CD8-positive, alpha-beta memory T cell (primary cell): ENCODE measurements at regions not wholly inside any gene's neighbourhood (a gene's known extent, or its start where the extent isn't known, plus 50 kb on each side); places are given as distances from the start of the nearest gene placed in this dataset.
"Not testable (repeated sequence)": the region's sequence is repeated elsewhere in the genome, so short reads cannot be mapped to it uniquely, and the experiment has no call there.

Experiments used
- CTCF ChIA-PET: fragments of 350-600 bp; sonication (Branson Sonifier 250); formaldehyde crosslinking; loops from one replicate; lab custom pipeline; 2021; ENCODE audit warnings: antibody characterized with exemption; lab: Charles Lee
- POLR2A ChIA-PET: fragments of 350-600 bp; sonication (Branson Sonifier 250); formaldehyde crosslinking; loops from one replicate; lab custom pipeline; 2021; ENCODE audit warnings: antibody characterized with exemption; lab: Charles Lee
- DNase-seq, 5 donors: peaks; one replicate each; pipeline versions ENCODE4 v3.0.0 to v3.0.0-alpha.2; 2020 to 2022; ENCODE audit warnings: mixed read lengths in 1 of 5
- H3K27ac ChIP-seq: one replicate; pipeline ENCODE4 v1.7.0; 2013; ENCODE audit warnings: low read depth, mild to moderate bottlenecking, low read length, moderate library complexity
- H3K27me3 ChIP-seq: 2 replicates; pipeline ENCODE4 v1.7.0; 2013; ENCODE audit warnings: low read length, mild to moderate bottlenecking; ENCODE audit not compliant: insufficient read depth, poor library complexity, severe bottlenecking
- H3K36me3 ChIP-seq: 2 replicates; pipeline ENCODE4 v1.7.0; 2013; ENCODE audit warnings: mild to moderate bottlenecking, low read length, moderate library complexity; ENCODE audit not compliant: insufficient read depth
- H3K4me1 ChIP-seq: 2 replicates; pipeline ENCODE4 v1.7.0; 2013; ENCODE audit warnings: mild to moderate bottlenecking, low read length, moderate library complexity; ENCODE audit not compliant: insufficient read depth
- H3K4me3 ChIP-seq: 2 replicates; pipeline ENCODE4 v1.7.0; 2013; ENCODE audit warnings: mild to moderate bottlenecking, low read length
- H3K9me3 ChIP-seq: 2 replicates; pipeline ENCODE4 v1.7.0; 2013; ENCODE audit warnings: mild to moderate bottlenecking, low read length
- H3K27ac Mint-ChIP-seq, 8 donors: one replicate each; pipeline ENCODE4 v1.8.0; 2020 to 2021; ENCODE audit warnings: mixed read lengths in 8 of 8, mild to moderate bottlenecking in 6 of 8, inconsistent platforms in 3 of 8, moderate library complexity in 3 of 8
- H3K27me3 Mint-ChIP-seq, 2 donors: one replicate each; pipeline ENCODE4 v1.8.0; 2020 to 2021; ENCODE audit warnings: mixed read lengths in 2 of 2, mild to moderate bottlenecking in 1 of 2, moderate library complexity in 1 of 2
- H3K36me3 Mint-ChIP-seq, 3 donors: one replicate each; pipeline ENCODE4 v1.8.0; 2020 to 2021; ENCODE audit warnings: mixed read lengths in 3 of 3, inconsistent platforms in 1 of 3, mild to moderate bottlenecking in 1 of 3
- H3K4me1 Mint-ChIP-seq, 3 donors: one replicate each; pipeline ENCODE4 v1.8.0; 2020 to 2021; ENCODE audit warnings: mixed read lengths in 3 of 3, inconsistent platforms in 1 of 3, mild to moderate bottlenecking in 1 of 3
- H3K4me3 Mint-ChIP-seq, 7 donors: one replicate each; pipeline ENCODE4 v1.8.0; 2020 to 2021; ENCODE audit warnings: mixed read lengths in 7 of 7, mild to moderate bottlenecking in 6 of 7, moderate library complexity in 4 of 7, inconsistent platforms in 2 of 7
- H3K9me3 Mint-ChIP-seq, 5 donors: one replicate each; pipeline ENCODE4 v1.8.0; 2020 to 2022; ENCODE audit warnings: mixed read lengths in 5 of 5, mild to moderate bottlenecking in 3 of 5, moderate library complexity in 2 of 5, inconsistent platforms in 1 of 5

DNA sequence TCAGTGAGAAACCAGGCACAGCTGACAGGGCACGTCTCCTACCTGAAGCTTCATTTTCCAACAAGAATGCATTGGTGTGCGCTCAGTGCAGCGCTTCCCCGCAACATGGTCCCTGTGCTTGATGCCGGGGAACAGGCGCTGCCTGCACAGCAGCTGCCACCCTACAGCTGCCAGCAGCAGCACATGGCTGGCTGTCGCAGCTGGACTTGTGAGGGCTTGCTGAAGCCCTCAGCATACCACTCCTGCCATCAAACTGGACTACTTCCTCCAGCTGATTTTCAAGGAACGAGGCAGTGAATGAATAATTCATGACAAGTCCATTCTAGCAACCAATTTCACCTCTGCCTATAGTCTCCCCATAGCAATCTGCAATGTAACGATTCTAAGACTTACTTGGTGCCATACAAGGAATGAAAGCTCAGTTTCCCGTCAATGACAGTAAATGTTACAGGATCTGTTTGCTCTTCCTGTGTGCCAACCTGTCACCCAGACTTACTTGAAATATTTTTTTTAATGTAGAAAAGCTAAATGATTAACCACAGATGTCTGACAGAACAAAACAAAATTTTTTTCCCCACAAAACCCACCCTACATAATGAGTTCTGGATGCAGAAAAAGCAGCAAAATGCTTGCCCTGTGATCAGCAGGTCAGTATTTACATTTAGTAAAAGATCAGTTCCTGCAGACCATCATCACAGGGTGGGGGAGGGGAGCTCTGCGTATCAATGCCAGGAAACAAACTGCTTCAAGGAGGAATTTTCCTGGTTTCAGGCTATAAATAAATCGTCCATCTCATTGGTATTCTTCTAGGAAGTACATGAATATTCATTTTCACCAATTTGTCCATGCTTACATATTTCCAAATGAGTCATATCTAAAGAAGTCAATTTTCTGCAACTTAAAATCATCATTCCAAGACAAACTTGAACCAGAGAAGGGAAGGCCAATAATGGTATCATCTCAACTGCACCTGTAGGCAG, 140.6 kb downstream of the ALOX5 start:
- Histone ChIP-seq H3K9me3 (no peaks in the 10 kb centered on the region), H3K4me1 (no peaks in the 10 kb centered on the region), H3K4me3 (no peak overlapping the region), H3K36me3 (no peaks in the 10 kb centered on the region), H3K27me3 (no peaks in the 10 kb centered on the region), H3K27ac (no peak overlapping the region)
- H3K27me3 Mint-ChIP-seq, result no peaks in the 10 kb centered on the region
- peaks cover 18 to 57% (median 51%) of the 10 kb centered on the region in 3 donors for H3K4me1 Mint-ChIP-seq
- peaks cover 0 to 10% (median 0%) of the 10 kb centered on the region in 3 donors for H3K36me3 Mint-ChIP-seq
- ChIA-PET CTCF (no interaction called here), POLR2A (no interaction called here)
- H3K4me3 Mint-ChIP-seq, result no peak overlapping the region
- DNase-seq, result no peak
- H3K9me3 Mint-ChIP-seq, result no peaks in the 10 kb centered on the region
- peak overlapping the region in 1 of 8 donors; percentile 29 for H3K27ac Mint-ChIP-seq

DNA sequence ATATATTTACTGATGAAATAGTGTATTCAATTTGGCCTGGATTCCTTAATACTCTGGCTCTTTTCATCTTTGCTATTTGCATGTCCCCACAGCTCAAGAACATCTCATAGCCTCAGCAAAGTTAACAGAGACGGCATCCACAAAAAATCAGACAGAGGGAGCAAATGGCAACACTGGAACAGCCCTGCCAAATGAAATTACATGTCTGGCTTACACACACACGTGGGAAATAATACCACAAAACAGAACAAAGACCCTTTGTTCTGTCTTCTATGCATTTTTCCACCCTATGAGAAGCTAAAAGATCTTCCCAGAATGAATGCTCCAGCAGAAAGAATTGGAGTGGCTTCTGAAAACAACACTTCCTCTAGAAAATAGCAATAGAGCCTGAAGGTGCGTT, 139.5 kb downstream of the ALOX5 start:
- Histone ChIP-seq H3K36me3 (no peaks in the 10 kb centered on the region), H3K4me1 (no peaks in the 10 kb centered on the region), H3K27ac (no peak overlapping the region), H3K27me3 (no peaks in the 10 kb centered on the region), H3K4me3 (no peak overlapping the region), H3K9me3 (no peaks in the 10 kb centered on the region)
- H3K27ac Mint-ChIP-seq, result no peak overlapping the region
- no peak overlapping the region for H3K4me3 Mint-ChIP-seq
- no peak for DNase-seq
- ChIA-PET POLR2A (no interaction called here), CTCF (no interaction called here)
- H3K36me3 Mint-ChIP-seq, result peaks cover 0 to 10% (median 0%) of the 10 kb centered on the region in 3 donors
- no peaks in the 10 kb centered on the region for H3K9me3 Mint-ChIP-seq
- peaks cover 16 to 53% (median 45%) of the 10 kb centered on the region in 3 donors for H3K4me1 Mint-ChIP-seq
- H3K27me3 Mint-ChIP-seq, result no peaks in the 10 kb centered on the region

DNA sequence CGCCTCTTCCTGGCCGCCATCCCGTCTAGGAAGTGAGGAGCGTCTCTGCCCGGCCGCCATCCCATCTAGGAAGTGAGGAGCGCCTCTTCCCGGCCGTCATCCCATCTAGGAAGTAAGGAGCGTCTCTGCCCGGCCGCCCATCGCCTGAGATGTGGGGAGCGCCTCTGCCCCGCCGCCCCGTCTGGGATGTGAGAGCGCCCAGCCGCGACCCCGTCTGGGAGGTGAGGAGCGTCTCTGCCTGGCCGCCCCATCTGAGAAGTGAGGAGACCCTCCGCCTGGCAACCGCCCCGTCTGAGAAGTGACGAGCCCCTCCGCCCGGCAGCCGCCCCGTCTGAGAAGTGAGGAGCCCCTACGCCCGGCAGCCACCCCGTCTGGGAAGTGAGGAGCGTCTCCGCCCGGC, 137.9 kb downstream of the ALOX5 start:
- H3K27ac Mint-ChIP-seq, CTCF ChIA-PET, H3K27ac ChIP-seq, H3K36me3 Mint-ChIP-seq, H3K4me3 Mint-ChIP-seq, H3K27me3 ChIP-seq, H3K9me3 ChIP-seq, H3K36me3 ChIP-seq, H3K4me1 ChIP-seq, H3K9me3 Mint-ChIP-seq, DNase-seq, H3K4me3 ChIP-seq, POLR2A ChIA-PET, H3K27me3 Mint-ChIP-seq: not testable (repeated sequence)
- H3K4me1 Mint-ChIP-seq, result peaks cover 10 to 47% (median 38%) of the 10 kb centered on the region in 3 donors

DNA sequence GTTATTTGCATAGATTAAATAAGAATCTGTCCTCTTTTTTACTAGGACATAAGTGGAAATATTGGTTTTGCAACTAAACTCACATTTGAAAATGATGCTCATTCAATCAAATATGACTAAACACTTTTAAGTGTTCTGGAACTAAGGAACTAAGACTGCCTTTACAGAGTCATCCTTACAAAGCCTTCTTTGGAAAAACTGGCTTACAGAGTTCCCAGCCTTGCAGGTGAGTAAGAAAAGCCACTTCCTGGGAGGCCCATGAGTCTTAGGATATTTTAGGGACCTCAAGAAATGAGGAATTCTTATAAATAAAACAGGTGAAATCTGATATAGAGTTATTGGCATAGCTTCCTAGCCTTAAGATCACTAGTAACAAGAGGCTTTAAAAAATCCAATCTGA, 135.5 kb downstream of the ALOX5 start:
- Mint-ChIP-seq H3K27ac (peak overlapping the region in 2 of 8 donors; percentile 21 to 26), H3K4me1 (peaks cover 3 to 41% (median 30%) of the 10 kb centered on the region in 3 donors), H3K27me3 (no peaks in the 10 kb centered on the region), H3K36me3 (peaks cover 0 to 4% (median 1%) of the 10 kb centered on the region in 3 donors), H3K4me3 (no peak overlapping the region), H3K9me3 (no peaks in the 10 kb centered on the region)
- H3K27me3 ChIP-seq, result no peaks in the 10 kb centered on the region
- H3K27ac ChIP-seq, result no peak overlapping the region
- H3K4me3 ChIP-seq, result no peak overlapping the region
- H3K4me1 ChIP-seq, result no peaks in the 10 kb centered on the region
- H3K36me3 ChIP-seq, result no peaks in the 10 kb centered on the region
- POLR2A ChIA-PET, result no interaction called here
- DNase-seq, result no peak
- H3K9me3 ChIP-seq, result no peaks in the 10 kb centered on the region
- CTCF ChIA-PET, result no interaction called here

DNA sequence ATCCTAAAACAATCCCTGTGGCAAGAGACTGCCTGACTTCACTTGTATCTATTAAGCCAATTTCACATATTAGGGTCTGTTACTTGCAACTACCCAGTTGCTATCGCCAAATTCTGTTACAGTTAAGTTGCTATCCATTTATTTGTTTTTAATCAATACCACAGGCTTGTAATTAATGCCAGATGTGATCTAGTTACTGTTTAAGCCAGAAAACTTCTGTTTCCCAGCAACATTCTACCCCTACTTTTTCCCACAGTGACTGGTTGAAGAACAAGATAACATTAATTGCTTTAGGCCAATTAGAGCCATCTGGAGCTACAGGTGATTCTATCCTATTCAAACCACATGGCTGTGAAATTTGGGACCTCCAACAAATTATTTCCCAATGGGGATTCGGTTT, 131.3 kb downstream of the ALOX5 start:
- Mint-ChIP-seq H3K4me3 (no peak overlapping the region), H3K9me3 (no peaks in the 10 kb centered on the region), H3K4me1 (peaks cover 16 to 57% (median 42%) of the 10 kb centered on the region in 3 donors), H3K36me3 (peaks cover 0 to 1% (median 0%) of the 10 kb centered on the region in 3 donors), H3K27ac (no peak overlapping the region), H3K27me3 (no peaks in the 10 kb centered on the region)
- POLR2A ChIA-PET, result no interaction called here
- no peak for DNase-seq
- H3K9me3 ChIP-seq, result no peaks in the 10 kb centered on the region
- H3K27me3 ChIP-seq, result no peaks in the 10 kb centered on the region
- H3K36me3 ChIP-seq, result no peaks in the 10 kb centered on the region
- H3K4me3 ChIP-seq, result no peak overlapping the region
- no peak overlapping the region for H3K27ac ChIP-seq
- CTCF ChIA-PET, result no interaction called here
- H3K4me1 ChIP-seq, result no peaks in the 10 kb centered on the region

DNA sequence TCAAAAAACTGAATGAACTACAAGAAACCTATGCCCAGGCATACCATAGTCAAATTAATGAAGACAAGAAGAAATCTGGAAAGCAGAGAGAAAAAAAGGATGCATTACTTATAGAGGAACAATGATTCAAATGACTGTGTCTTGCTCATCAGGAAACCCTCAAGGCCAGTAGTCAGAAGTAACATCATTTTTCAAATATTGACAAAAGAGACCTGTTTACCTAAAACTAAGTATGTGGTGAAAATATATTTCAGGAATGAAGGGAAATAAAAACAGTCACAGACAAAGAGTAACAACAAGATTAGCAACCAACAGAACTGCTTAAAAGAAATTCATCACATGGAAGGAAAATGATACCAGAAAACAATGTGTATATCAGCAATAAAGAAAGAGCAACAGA, 128.4 kb downstream of the ALOX5 start:
- Mint-ChIP-seq H3K27ac (peak overlapping the region in 1 of 8 donors; percentile 7), H3K4me3 (no peak overlapping the region), H3K4me1 (peaks cover 25 to 66% (median 63%) of the 10 kb centered on the region in 3 donors), H3K27me3 (no peaks in the 10 kb centered on the region), H3K36me3 (peaks cover 0 to 5% (median 2%) of the 10 kb centered on the region in 3 donors), H3K9me3 (no peaks in the 10 kb centered on the region)
- Histone ChIP-seq H3K36me3 (no peaks in the 10 kb centered on the region), H3K4me3 (no peak overlapping the region), H3K27ac (no peak overlapping the region), H3K27me3 (no peaks in the 10 kb centered on the region), H3K4me1 (no peaks in the 10 kb centered on the region), H3K9me3 (no peaks in the 10 kb centered on the region)
- no peak for DNase-seq
- POLR2A ChIA-PET, result no interaction called here
- CTCF ChIA-PET, result no interaction called here

DNA sequence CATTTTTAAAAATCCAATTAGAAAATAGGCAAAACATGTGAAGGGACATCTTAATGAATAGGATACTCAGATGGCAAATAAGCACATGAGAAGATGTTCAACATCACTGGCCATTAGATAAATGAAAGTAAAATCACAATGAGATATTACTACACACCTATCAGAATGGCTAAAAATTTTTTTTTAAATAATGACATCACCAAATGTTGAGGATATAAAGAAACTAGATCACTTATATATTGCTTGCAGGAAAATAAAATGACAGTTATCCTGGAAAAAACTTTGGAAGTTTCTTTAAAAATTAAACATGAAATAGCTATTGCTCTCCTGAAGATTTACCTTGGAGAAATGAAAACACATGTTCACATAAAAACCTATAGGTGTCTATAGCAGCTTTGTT, 127.8 kb downstream of the ALOX5 start:
- H3K9me3 Mint-ChIP-seq, result peaks cover 0 to 5% (median 3%) of the 10 kb centered on the region in 5 donors
- H3K4me3 Mint-ChIP-seq, result no peak overlapping the region
- no peak overlapping the region for H3K4me3 ChIP-seq
- H3K4me1 Mint-ChIP-seq, result peaks cover 27 to 69% (median 62%) of the 10 kb centered on the region in 3 donors
- H3K36me3 Mint-ChIP-seq, result peaks cover 2 to 12% (median 5%) of the 10 kb centered on the region in 3 donors
- ChIA-PET CTCF (no interaction called here), POLR2A (no interaction called here)
- no peaks in the 10 kb centered on the region for H3K9me3 ChIP-seq
- H3K27me3 ChIP-seq, result no peaks in the 10 kb centered on the region
- H3K36me3 ChIP-seq, result no peaks in the 10 kb centered on the region
- no peaks in the 10 kb centered on the region for H3K4me1 ChIP-seq
- H3K27ac ChIP-seq, result no peak overlapping the region
- DNase-seq, result no peak
- no peaks in the 10 kb centered on the region for H3K27me3 Mint-ChIP-seq
- no peak overlapping the region for H3K27ac Mint-ChIP-seq

DNA sequence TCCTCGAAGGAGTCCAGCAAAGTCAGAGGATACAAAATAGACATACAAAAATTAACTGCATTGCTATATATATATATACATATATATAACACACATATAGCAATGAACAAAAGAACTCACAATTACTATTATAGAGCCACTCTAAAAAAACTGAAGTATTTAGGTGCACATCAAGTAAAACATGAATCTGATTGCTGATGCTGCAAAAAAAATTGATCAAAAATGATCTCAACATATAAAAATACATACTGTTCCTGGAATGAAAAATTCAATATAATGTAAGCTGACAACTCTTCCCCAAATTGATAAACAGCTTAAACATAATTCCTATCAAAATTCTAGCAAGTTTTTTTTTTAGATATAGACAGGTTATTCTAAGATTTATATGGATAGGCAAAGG, 126.8 kb downstream of the ALOX5 start:
- DNase-seq, result no peak
- Histone ChIP-seq H3K4me3 (no peak overlapping the region), H3K36me3 (no peaks in the 10 kb centered on the region), H3K4me1 (no peaks in the 10 kb centered on the region), H3K27ac (no peak overlapping the region), H3K27me3 (no peaks in the 10 kb centered on the region), H3K9me3 (no peaks in the 10 kb centered on the region)
- Mint-ChIP-seq H3K4me1 (peaks cover 29 to 66% (median 61%) of the 10 kb centered on the region in 3 donors), H3K9me3 (peaks cover 1 to 10% (median 4%) of the 10 kb centered on the region in 5 donors), H3K27ac (no peak overlapping the region), H3K4me3 (no peak overlapping the region), H3K27me3 (no peaks in the 10 kb centered on the region), H3K36me3 (peaks cover 2 to 14% (median 6%) of the 10 kb centered on the region in 3 donors)
- ChIA-PET CTCF (no interaction called here), POLR2A (no interaction called here)
